ENCODE measurements at regions not wholly inside any gene's neighbourhood (a gene's known extent, or its start where the extent isn't known, plus 50 kb on each side); places are given as distances from the start of the nearest gene placed in this dataset.

GRCh38 chr11:134640536-134640935 is 228.5 kb upstream of the B3GAT1 start:
- DNase-seq (peak in 1 of 2 donors; percentile 56), ATAC-seq (ENCODE audit: low FRiP score) (no peak)
- no peaks in the 10 kb centered on the region for H3K4me1 ChIP-seq (ENCODE audit: control insufficient read depth in 1 of 2, insufficient read depth in 2 of 2, low read length in 2 of 2)
- H3K27me3 ChIP-seq (ENCODE audit: control insufficient read depth in 1 of 2, insufficient read depth in 2 of 2, low read length in 1 of 2) = peaks cover 0 to 1% of the 10 kb centered on the region in 2 donors
- H3K4me3 ChIP-seq (ENCODE audit: low read length in 2 of 2) = no peak overlapping the region
- H3K36me3 ChIP-seq (ENCODE audit: control insufficient read depth in 1 of 2, insufficient read depth in 2 of 2, low read length in 1 of 2) = no peaks in the 10 kb centered on the region
- no peaks in the 10 kb centered on the region for H3K9me3 ChIP-seq (ENCODE audit: control insufficient read depth, low read length)
- 88 to 90% methylated on average over 5 of the region's 5 CpGs for WGBS, 2 donors
- no peak overlapping the region for H3K27ac ChIP-seq (ENCODE audit: low read depth in 1 of 2, low read length in 2 of 2)
- intact Hi-C loops (cut with DNase I) = no loop called here

DNA sequence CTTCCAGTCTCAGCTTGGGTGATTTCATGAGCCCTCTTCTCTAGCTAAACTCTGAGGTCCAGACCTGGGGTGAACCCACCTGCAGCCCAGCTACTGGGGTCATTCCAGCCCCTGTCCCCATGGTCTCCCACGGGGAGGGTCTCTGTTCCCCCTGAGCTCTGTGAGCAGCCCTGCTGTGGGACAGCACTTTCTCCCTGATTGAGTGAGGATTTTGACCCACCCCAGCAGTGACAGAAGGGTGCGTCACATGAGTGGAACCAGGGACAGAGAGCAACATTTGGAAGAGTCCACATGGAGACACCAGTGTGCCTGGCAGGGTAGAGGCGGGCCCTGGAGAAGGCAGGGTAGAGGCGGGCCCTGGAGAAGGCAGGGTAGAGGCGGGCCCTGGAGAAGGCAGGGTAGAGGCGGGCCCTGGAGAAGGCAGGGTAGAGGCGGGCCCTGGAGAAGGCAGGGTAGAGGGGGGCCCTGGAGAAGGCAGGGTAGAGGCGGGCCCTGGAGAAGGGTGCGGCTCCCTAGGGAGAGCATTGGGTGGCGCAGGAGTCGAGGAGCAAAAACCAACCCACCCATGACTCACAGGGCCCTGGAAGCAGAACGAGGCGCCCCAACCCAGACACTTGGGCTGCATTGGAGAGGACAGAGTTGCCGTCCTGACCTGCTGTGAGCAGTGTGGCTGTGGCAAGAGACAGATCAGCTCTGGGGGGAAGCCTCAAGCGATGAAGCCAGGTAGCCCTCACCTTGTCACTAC is 227.7 kb upstream of the B3GAT1 start:
- Histone ChIP-seq H3K4me1 (ENCODE audit: control insufficient read depth in 1 of 2, insufficient read depth in 2 of 2, low read length in 2 of 2) (no peaks in the 10 kb centered on the region), H3K9me3 (ENCODE audit: control insufficient read depth, low read length) (no peaks in the 10 kb centered on the region), H3K27ac (ENCODE audit: low read depth in 1 of 2, low read length in 2 of 2) (no peak overlapping the region), H3K27me3 (ENCODE audit: control insufficient read depth in 1 of 2, insufficient read depth in 2 of 2, low read length in 1 of 2) (peaks cover 0 to 1% of the 10 kb centered on the region in 2 donors), H3K4me3 (ENCODE audit: low read length in 2 of 2) (no peak overlapping the region), H3K36me3 (ENCODE audit: control insufficient read depth in 1 of 2, insufficient read depth in 2 of 2, low read length in 1 of 2) (no peaks in the 10 kb centered on the region)
- DNase-seq (peak in 1 of 2 donors; percentile 46), ATAC-seq (ENCODE audit: low FRiP score) (no peak)
- 69 to 74% methylated on average over 12 to 15 of the region's 15 CpGs for WGBS, 2 donors
- intact Hi-C loops (cut with DNase I) = no loop called here

GRCh38 chr11:134638796-134639430 is 226.9 kb upstream of the B3GAT1 start:
- 74 to 78% methylated on average over 10 of the region's 10 CpGs for WGBS, 2 donors
- Histone ChIP-seq H3K9me3 (ENCODE audit: control insufficient read depth, low read length) (no peaks in the 10 kb centered on the region), H3K27ac (ENCODE audit: low read depth in 1 of 2, low read length in 2 of 2) (no peak overlapping the region), H3K4me1 (ENCODE audit: control insufficient read depth in 1 of 2, insufficient read depth in 2 of 2, low read length in 2 of 2) (no peaks in the 10 kb centered on the region), H3K27me3 (ENCODE audit: control insufficient read depth in 1 of 2, insufficient read depth in 2 of 2, low read length in 1 of 2) (peaks cover 0 to 1% of the 10 kb centered on the region in 2 donors), H3K4me3 (ENCODE audit: low read length in 2 of 2) (no peak overlapping the region), H3K36me3 (ENCODE audit: control insufficient read depth in 1 of 2, insufficient read depth in 2 of 2, low read length in 1 of 2) (no peaks in the 10 kb centered on the region)
- DNase-seq (peak in 1 of 2 donors; percentile 23), ATAC-seq (ENCODE audit: low FRiP score) (no peak)
- intact Hi-C loops (cut with DNase I) = no loop called here

- no peaks in the 10 kb centered on the region for H3K4me1 ChIP-seq (ENCODE audit: control insufficient read depth in 1 of 2, insufficient read depth in 2 of 2, low read length in 2 of 2)
- WGBS, 2 donors = 85 to 86% methylated on average over 11 of the region's 11 CpGs
- H3K4me3 ChIP-seq (ENCODE audit: low read length in 2 of 2) = no peak overlapping the region
- H3K36me3 ChIP-seq (ENCODE audit: control insufficient read depth in 1 of 2, insufficient read depth in 2 of 2, low read length in 1 of 2) = no peaks in the 10 kb centered on the region
- no peak for ATAC-seq (ENCODE audit: low FRiP score)
- no peak overlapping the region for H3K27ac ChIP-seq (ENCODE audit: low read depth in 1 of 2, low read length in 2 of 2)
- no peaks in the 10 kb centered on the region for H3K9me3 ChIP-seq (ENCODE audit: control insufficient read depth, low read length)
- intact Hi-C loops (cut with DNase I) = no loop called here
- DNase-seq = peak in 1 of 2 donors; percentile 37
- peaks cover 0 to 1% of the 10 kb centered on the region in 2 donors for H3K27me3 ChIP-seq (ENCODE audit: control insufficient read depth in 1 of 2, insufficient read depth in 2 of 2, low read length in 1 of 2)
Observed at GRCh38 chr11:134637091-134638015, 225.3 kb upstream of the B3GAT1 start.

- Histone ChIP-seq H3K27me3 (ENCODE audit: control insufficient read depth in 1 of 2, insufficient read depth in 2 of 2, low read length in 1 of 2) (peaks cover 0 to 1% of the 10 kb centered on the region in 2 donors), H3K9me3 (ENCODE audit: control insufficient read depth, low read length) (no peaks in the 10 kb centered on the region), H3K27ac (ENCODE audit: low read depth in 1 of 2, low read length in 2 of 2) (no peak overlapping the region), H3K36me3 (ENCODE audit: control insufficient read depth in 1 of 2, insufficient read depth in 2 of 2, low read length in 1 of 2) (no peaks in the 10 kb centered on the region), H3K4me1 (ENCODE audit: control insufficient read depth in 1 of 2, insufficient read depth in 2 of 2, low read length in 2 of 2) (no peaks in the 10 kb centered on the region), H3K4me3 (ENCODE audit: low read length in 2 of 2) (no peak overlapping the region)
- intact Hi-C loops (cut with DNase I) = no loop called here
- 80 to 86% methylated on average over 12 of the region's 12 CpGs for WGBS, 2 donors
- no peak for ATAC-seq (ENCODE audit: low FRiP score)
- peak in 1 of 2 donors; percentile 64 for DNase-seq
Observed at GRCh38 chr11:134636071-134636470, 224.0 kb upstream of the B3GAT1 start.

GRCh38 chr11:134634897-134635831 is 223.1 kb upstream of the B3GAT1 start:
- ATAC-seq (ENCODE audit: low FRiP score) = no peak
- no peaks in the 10 kb centered on the region for H3K4me1 ChIP-seq (ENCODE audit: control insufficient read depth in 1 of 2, insufficient read depth in 2 of 2, low read length in 2 of 2)
- DNase-seq = peak in 1 of 2 donors; percentile 28
- no peaks in the 10 kb centered on the region for H3K27me3 ChIP-seq (ENCODE audit: control insufficient read depth in 1 of 2, insufficient read depth in 2 of 2, low read length in 1 of 2)
- H3K9me3 ChIP-seq (ENCODE audit: control insufficient read depth, low read length) = no peaks in the 10 kb centered on the region
- no peak overlapping the region for H3K27ac ChIP-seq (ENCODE audit: low read depth in 1 of 2, low read length in 2 of 2)
- intact Hi-C loops (cut with DNase I) = no loop called here
- 78 to 80% methylated on average over 22 of the region's 22 CpGs for WGBS, 2 donors
- H3K4me3 ChIP-seq (ENCODE audit: low read length in 2 of 2) = no peak overlapping the region
- H3K36me3 ChIP-seq (ENCODE audit: control insufficient read depth in 1 of 2, insufficient read depth in 2 of 2, low read length in 1 of 2) = no peaks in the 10 kb centered on the region

DNA sequence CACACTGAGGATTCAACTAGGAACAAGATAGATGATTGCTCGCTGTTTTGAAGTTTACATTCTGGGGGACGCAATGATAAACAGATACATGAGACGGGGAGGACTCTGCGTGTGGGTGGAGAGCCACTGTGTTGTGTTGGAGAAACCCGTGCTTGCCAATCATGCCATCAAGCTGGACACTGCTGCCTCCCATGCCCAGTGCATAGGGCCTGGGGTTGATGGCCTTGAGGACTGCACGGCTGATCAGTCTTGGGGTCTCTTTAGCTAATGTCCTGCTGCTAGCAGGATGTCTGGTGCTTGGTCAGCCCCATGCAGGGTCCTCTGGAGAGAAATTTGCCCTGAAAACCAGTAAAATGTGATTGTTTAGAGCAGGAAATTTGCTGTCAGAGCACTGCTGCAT is 221.2 kb upstream of the B3GAT1 start:
- Histone ChIP-seq H3K27me3 (ENCODE audit: control insufficient read depth in 1 of 2, insufficient read depth in 2 of 2, low read length in 1 of 2) (no peaks in the 10 kb centered on the region), H3K36me3 (ENCODE audit: control insufficient read depth in 1 of 2, insufficient read depth in 2 of 2, low read length in 1 of 2) (no peaks in the 10 kb centered on the region), H3K4me3 (ENCODE audit: low read length in 2 of 2) (no peak overlapping the region), H3K27ac (ENCODE audit: low read depth in 1 of 2, low read length in 2 of 2) (no peak overlapping the region), H3K9me3 (ENCODE audit: control insufficient read depth, low read length) (no peaks in the 10 kb centered on the region), H3K4me1 (ENCODE audit: control insufficient read depth in 1 of 2, insufficient read depth in 2 of 2, low read length in 2 of 2) (no peaks in the 10 kb centered on the region)
- intact Hi-C loops (cut with DNase I) = no loop called here
- ATAC-seq (ENCODE audit: low FRiP score) = no peak
- 91 to 94% methylated on average over 6 of the region's 6 CpGs for WGBS, 2 donors
- peak in 1 of 2 donors; percentile 47 for DNase-seq

All from aorta (tissue), 5 donors.